T-cell (primary cell): ENCODE measurements at regions not wholly inside any gene's neighbourhood (a gene's known extent, or its start where the extent isn't known, plus 50 kb on each side); places are given as distances from the start of the nearest gene placed in this dataset.

Experiments
- ATAC-seq, 4 experiments: fragments of 200-7000 bp in 3 of 4; fragments of 150-1000 bp in 1 of 4; cut with Tn5 transposase; replicated peaks in 1 of 4; 1 replicate in 3 of 4; 2 replicates in 1 of 4; pipeline ENCODE4 v1.10.0; 2021; ENCODE audit warnings: moderate library complexity in 3 of 4, mild to moderate bottlenecking in 2 of 4, moderate number of reproducible peaks in 1 of 4
- CTCF ChIA-PET, 2 donors: fragments of 300-600 bp; sonication (Branson Sonifier 250); formaldehyde crosslinking; loops; one replicate each; lab custom pipeline; 2022; ENCODE audit warnings: antibody characterized with exemption in 2 of 2; lab: Charles Lee
- POLR2A ChIA-PET, 2 donors: fragments of 300-600 bp; sonication (Branson Sonifier 250); formaldehyde crosslinking; loops; one replicate each; lab custom pipeline; 2022; ENCODE audit warnings: antibody characterized with exemption in 2 of 2; lab: Charles Lee
- DNase-seq, 35 experiments: peaks; one replicate each; pipeline versions ENCODE4 v3.0.0 to v3.0.0-alpha.2; 2013 to 2023
- H3K27ac ChIP-seq: one replicate; pipeline ENCODE4 v1.5.1; 2013; ENCODE audit warnings: low read length
- H3K27me3 ChIP-seq, 2 experiments: replicated peaks in 1 of 2; 1 replicate in 1 of 2; 2 replicates in 1 of 2; pipeline versions ENCODE4 v1.6.1 to v1.7.0; 2013; ENCODE audit warnings: low read length in 1 of 2, mixed read lengths in 1 of 2; ENCODE audit not compliant: control insufficient read depth in 2 of 2, insufficient read depth in 2 of 2; ENCODE audit errors: extremely low read depth in 1 of 2
- H3K36me3 ChIP-seq, 2 donors: 1 replicate in 1 of 2; 2 replicates in 1 of 2; pipeline versions ENCODE4 v1.6.1 to v1.7.0; 2013; ENCODE audit warnings: low read length in 1 of 2; ENCODE audit not compliant: control insufficient read depth in 2 of 2, insufficient read depth in 1 of 2; ENCODE audit errors: extremely low read depth in 1 of 2
- H3K4me1 ChIP-seq, 2 experiments: 1 replicate in 1 of 2; 2 replicates in 1 of 2; pipeline versions ENCODE4 v1.6.1 to v1.7.0; 2013; ENCODE audit warnings: low read length in 2 of 2, mixed read lengths in 1 of 2; ENCODE audit not compliant: insufficient read depth in 2 of 2, control insufficient read depth in 1 of 2; ENCODE audit errors: extremely low read depth in 1 of 2
- H3K4me3 ChIP-seq, 2 donors: 1 replicate in 1 of 2; 2 replicates in 1 of 2; pipeline versions ENCODE4 v1.5.1 to v1.7.0; 2013; ENCODE audit warnings: mild to moderate bottlenecking in 2 of 2, low read length in 1 of 2, moderate library complexity in 1 of 2; ENCODE audit not compliant: control insufficient read depth in 1 of 2; ENCODE audit errors: extremely low read depth in 1 of 2
- H3K9me3 ChIP-seq: 2 replicates; pipeline ENCODE4 v1.7.0; 2013
- H3K27ac Mint-ChIP-seq, 2 donors: one replicate each; pipeline ENCODE4 v1.8.0; 2020 to 2021; ENCODE audit warnings: mild to moderate bottlenecking in 2 of 2, mixed read lengths in 2 of 2
- H3K27me3 Mint-ChIP-seq, 2 donors: one replicate each; pipeline ENCODE4 v1.8.0; 2021 to 2022; ENCODE audit warnings: mixed read lengths in 2 of 2
- H3K36me3 Mint-ChIP-seq: one replicate; pipeline ENCODE4 v1.8.0; 2021; ENCODE audit warnings: mixed read lengths
- H3K4me1 Mint-ChIP-seq, 3 donors: one replicate each; pipeline ENCODE4 v1.8.0; 2020 to 2022; ENCODE audit warnings: mixed read lengths in 3 of 3, mild to moderate bottlenecking in 1 of 3
- H3K4me3 Mint-ChIP-seq, 3 donors: one replicate each; pipeline ENCODE4 v1.8.0; 2020 to 2022; ENCODE audit warnings: mild to moderate bottlenecking in 3 of 3, mixed read lengths in 3 of 3, moderate library complexity in 3 of 3
- H3K9me3 Mint-ChIP-seq, 3 donors: one replicate each; pipeline ENCODE4 v1.8.0; 2020 to 2022; ENCODE audit warnings: mixed read lengths in 3 of 3
- WGBS: methylation state at CpG from one replicate; pipeline ENCODE4 v1.1.5; 2013; ENCODE audit warnings: missing lambda C conversion rate; ENCODE audit not compliant: insufficient coverage; 5-methylcytosine and 5-hydroxymethylcytosine counted together

GRCh38 chr15:35136321-35137189, 51.5 kb upstream of the NANOGP8 start:
- H3K27me3 Mint-ChIP-seq, result peaks cover 0 to 4% of the 10 kb centered on the region in 2 donors
- ChIA-PET POLR2A (no interaction called here), CTCF (no interaction called here)
- Histone ChIP-seq H3K4me1 (no peaks in the 10 kb centered on the region), H3K27ac (no peak overlapping the region), H3K36me3 (no peaks in the 10 kb centered on the region), H3K9me3 (no peaks in the 10 kb centered on the region), H3K4me3 (no peak overlapping the region), H3K27me3 (no peaks in the 10 kb centered on the region)
- H3K4me3 Mint-ChIP-seq, result no peak overlapping the region
- H3K27ac Mint-ChIP-seq, result no peak overlapping the region
- H3K36me3 Mint-ChIP-seq, result no peaks in the 10 kb centered on the region
- H3K9me3 Mint-ChIP-seq, result peaks cover 0 to 7% (median 4%) of the 10 kb centered on the region in 3 donors
- no peaks in the 10 kb centered on the region for H3K4me1 Mint-ChIP-seq
- DNase-seq, result no peak
- 66% methylated on average over 3 of the region's 6 CpGs for WGBS
- no peak for ATAC-seq
